SK-N-SH treated with all-trans-retinoic acid at 6 μM for 48 hours (cell line): ENCODE measurements at regions not wholly inside any gene's neighbourhood (a gene's known extent, or its start where the extent isn't known, plus 50 kb on each side); places are given as distances from the start of the nearest gene placed in this dataset.
"Not testable (repeated sequence)": the region's sequence is repeated elsewhere in the genome, so short reads cannot be mapped to it uniquely, and the experiment has no call there.

Source experiments
- ATAC-seq: fragments of 200-7000 bp; cut with Tn5 transposase; 3 replicates; pipeline ENCODE4 v1.9.1; 2020; ENCODE audit warnings: mild to moderate bottlenecking, moderate library complexity
- ARNTL ChIP-seq: fragments of 450-650 bp; formaldehyde crosslinking; IDR thresholded peaks from 2 replicates; pipeline ENCODE4 v1.5.0; 2020; ENCODE audit warnings: low read depth, mild to moderate bottlenecking, moderate library complexity, borderline replicate concordance
- ESRRG ChIP-seq: fragments of 250-450 bp; sonication (Bioruptor Pico); IDR thresholded peaks from 2 replicates; pipeline ENCODE4 v1.6.1; 2021; ENCODE audit warnings: mild to moderate bottlenecking
- ISL1 ChIP-seq: fragments of 250-450 bp; sonication (Bioruptor Pico); IDR thresholded peaks from 2 replicates; pipeline ENCODE4 v2.1.2; 2022; ENCODE audit warnings: mild to moderate bottlenecking, moderate library complexity
- OSR1 ChIP-seq: fragments of 250-450 bp; sonication (Bioruptor Pico); IDR thresholded peaks from 2 replicates; pipeline ENCODE4 v1.8.0; 2022; ENCODE audit warnings: moderate library complexity, mild to moderate bottlenecking, inconsistent platforms
- PPARA ChIP-seq: fragments of 250-450 bp; sonication (Bioruptor Pico); IDR thresholded peaks from 2 replicates; pipeline ENCODE4 v1.5.0; 2020; ENCODE audit warnings: mild to moderate bottlenecking, borderline replicate concordance
- SNAI2 ChIP-seq: fragments of 250-450 bp; sonication (Bioruptor Pico); IDR thresholded peaks from 2 replicates; pipeline ENCODE4 v1.5.0; 2020; ENCODE audit warnings: mild to moderate bottlenecking, moderate library complexity
- TCF4 ChIP-seq: fragments of 250-450 bp; sonication (Bioruptor Pico); IDR thresholded peaks from 2 replicates; pipeline ENCODE4 v1.8.0; 2021; ENCODE audit warnings: mild to moderate bottlenecking, moderate library complexity, borderline replicate concordance
- TOX ChIP-seq: fragments of 250-450 bp; sonication (Bioruptor Pico); IDR thresholded peaks from 2 replicates; pipeline ENCODE4 v1.8.0; 2021; ENCODE audit warnings: mild to moderate bottlenecking, moderate library complexity, borderline replicate concordance
- ZFP30 ChIP-seq: fragments of 450-650 bp; formaldehyde crosslinking; IDR thresholded peaks from 2 replicates; pipeline ENCODE4 v1.5.0; 2022; ENCODE audit warnings: mild to moderate bottlenecking, moderate library complexity
- ZNF70 ChIP-seq: fragments of 450-650 bp; formaldehyde crosslinking; IDR thresholded peaks from 2 replicates; pipeline ENCODE4 v1.5.0; 2020; ENCODE audit warnings: mild to moderate bottlenecking, moderate library complexity
- ZNF8 ChIP-seq: fragments of 450-650 bp; formaldehyde crosslinking; IDR thresholded peaks from 2 replicates; pipeline ENCODE4 v1.5.0; 2020; ENCODE audit warnings: mild to moderate bottlenecking, moderate library complexity
- TF ChIP-seq, protein P1 (sequence below): fragments of 250-450 bp; sonication (Bioruptor Pico); IDR thresholded peaks from 2 replicates; pipeline ENCODE4 v1.5.1; 2020; ENCODE audit warnings: low read depth, mild to moderate bottlenecking, moderate library complexity
- TF ChIP-seq, protein P2 (sequence below): fragments of 250-450 bp; sonication (Bioruptor Pico); IDR thresholded peaks from 2 replicates; pipeline ENCODE4 v1.5.0; 2020; ENCODE audit warnings: mild to moderate bottlenecking, moderate library complexity
- TF ChIP-seq, protein P3 (sequence below): fragments of 250-450 bp; sonication (Bioruptor Pico); IDR thresholded peaks from 2 replicates; pipeline ENCODE4 v1.8.0; 2020; ENCODE audit warnings: mild to moderate bottlenecking, moderate library complexity, borderline replicate concordance

DNA sequence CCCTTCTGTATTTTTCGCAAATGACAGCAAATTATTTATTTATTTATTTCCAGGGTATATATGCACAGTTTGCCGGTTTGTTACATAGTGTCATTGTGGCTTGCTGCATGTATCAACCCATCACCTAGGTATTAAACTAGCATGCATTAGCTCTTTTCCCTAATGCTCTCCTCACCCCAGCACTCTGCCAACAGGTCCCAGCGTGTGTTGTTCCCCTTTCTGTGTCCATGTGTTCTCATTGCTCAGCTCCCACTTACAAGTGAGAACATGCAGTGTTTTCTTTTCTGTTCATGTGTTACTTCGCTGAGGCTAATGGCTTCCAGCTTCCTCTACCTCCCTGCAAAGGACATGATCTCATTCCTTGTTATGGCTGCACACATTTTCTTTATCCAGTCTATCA is 592.3 kb downstream of the TRIB2 start (continued):
- no peak for TF ChIP-seq OSR1 (CRISPR knock-in tag)
- TF ChIP-seq PPARA (CRISPR knock-in tag), result no peak
- TF ChIP-seq, protein P1, sequence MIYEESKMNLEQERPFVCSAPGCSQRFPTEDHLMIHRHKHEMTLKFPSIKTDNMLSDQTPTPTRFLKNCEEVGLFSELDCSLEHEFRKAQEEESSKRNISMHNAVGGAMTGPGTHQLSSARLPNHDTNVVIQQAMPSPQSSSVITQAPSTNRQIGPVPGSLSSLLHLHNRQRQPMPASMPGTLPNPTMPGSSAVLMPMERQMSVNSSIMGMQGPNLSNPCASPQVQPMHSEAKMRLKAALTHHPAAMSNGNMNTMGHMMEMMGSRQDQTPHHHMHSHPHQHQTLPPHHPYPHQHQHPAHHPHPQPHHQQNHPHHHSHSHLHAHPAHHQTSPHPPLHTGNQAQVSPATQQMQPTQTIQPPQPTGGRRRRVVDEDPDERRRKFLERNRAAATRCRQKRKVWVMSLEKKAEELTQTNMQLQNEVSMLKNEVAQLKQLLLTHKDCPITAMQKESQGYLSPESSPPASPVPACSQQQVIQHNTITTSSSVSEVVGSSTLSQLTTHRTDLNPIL (CRISPR knock-in tag), result no peak
- TF ChIP-seq TCF4 (CRISPR knock-in tag), result no peak

DNA sequence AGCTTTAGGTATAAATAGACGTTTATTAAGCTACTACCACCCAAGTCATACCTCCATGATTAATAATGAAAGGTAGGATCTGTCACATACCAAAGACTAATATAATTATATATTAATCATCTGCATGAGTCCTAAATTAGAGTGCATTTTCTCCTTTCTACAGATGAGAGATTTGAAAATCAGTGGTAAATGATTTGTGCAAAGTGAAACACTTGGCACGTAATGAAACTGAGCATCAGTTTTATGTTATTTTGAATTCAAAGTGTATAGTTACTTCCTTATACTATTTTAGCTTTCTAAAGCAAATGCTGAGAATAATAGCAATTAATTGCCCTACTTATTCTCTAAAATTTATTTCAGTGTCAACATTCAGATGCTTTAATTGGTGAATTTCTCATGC is 615.3 kb downstream of the TRIB2 start:
- no peak for ATAC-seq
- TF ChIP-seq OSR1 (CRISPR knock-in tag), result no peak
- TF ChIP-seq, protein P2, sequence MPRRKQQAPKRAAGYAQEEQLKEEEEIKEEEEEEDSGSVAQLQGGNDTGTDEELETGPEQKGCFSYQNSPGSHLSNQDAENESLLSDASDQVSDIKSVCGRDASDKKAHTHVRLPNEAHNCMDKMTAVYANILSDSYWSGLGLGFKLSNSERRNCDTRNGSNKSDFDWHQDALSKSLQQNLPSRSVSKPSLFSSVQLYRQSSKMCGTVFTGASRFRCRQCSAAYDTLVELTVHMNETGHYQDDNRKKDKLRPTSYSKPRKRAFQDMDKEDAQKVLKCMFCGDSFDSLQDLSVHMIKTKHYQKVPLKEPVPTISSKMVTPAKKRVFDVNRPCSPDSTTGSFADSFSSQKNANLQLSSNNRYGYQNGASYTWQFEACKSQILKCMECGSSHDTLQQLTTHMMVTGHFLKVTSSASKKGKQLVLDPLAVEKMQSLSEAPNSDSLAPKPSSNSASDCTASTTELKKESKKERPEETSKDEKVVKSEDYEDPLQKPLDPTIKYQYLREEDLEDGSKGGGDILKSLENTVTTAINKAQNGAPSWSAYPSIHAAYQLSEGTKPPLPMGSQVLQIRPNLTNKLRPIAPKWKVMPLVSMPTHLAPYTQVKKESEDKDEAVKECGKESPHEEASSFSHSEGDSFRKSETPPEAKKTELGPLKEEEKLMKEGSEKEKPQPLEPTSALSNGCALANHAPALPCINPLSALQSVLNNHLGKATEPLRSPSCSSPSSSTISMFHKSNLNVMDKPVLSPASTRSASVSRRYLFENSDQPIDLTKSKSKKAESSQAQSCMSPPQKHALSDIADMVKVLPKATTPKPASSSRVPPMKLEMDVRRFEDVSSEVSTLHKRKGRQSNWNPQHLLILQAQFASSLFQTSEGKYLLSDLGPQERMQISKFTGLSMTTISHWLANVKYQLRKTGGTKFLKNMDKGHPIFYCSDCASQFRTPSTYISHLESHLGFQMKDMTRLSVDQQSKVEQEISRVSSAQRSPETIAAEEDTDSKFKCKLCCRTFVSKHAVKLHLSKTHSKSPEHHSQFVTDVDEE (CRISPR knock-in tag), result no peak
- TF ChIP-seq ZNF8, result no peak
- TF ChIP-seq ISL1, result no peak
- TF ChIP-seq, protein P3, sequence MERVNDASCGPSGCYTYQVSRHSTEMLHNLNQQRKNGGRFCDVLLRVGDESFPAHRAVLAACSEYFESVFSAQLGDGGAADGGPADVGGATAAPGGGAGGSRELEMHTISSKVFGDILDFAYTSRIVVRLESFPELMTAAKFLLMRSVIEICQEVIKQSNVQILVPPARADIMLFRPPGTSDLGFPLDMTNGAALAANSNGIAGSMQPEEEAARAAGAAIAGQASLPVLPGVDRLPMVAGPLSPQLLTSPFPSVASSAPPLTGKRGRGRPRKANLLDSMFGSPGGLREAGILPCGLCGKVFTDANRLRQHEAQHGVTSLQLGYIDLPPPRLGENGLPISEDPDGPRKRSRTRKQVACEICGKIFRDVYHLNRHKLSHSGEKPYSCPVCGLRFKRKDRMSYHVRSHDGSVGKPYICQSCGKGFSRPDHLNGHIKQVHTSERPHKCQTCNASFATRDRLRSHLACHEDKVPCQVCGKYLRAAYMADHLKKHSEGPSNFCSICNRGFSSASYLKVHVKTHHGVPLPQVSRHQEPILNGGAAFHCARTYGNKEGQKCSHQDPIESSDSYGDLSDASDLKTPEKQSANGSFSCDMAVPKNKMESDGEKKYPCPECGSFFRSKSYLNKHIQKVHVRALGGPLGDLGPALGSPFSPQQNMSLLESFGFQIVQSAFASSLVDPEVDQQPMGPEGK (CRISPR knock-in tag), result no peak
- TF ChIP-seq, protein P1 (CRISPR knock-in tag), result no peak

DNA sequence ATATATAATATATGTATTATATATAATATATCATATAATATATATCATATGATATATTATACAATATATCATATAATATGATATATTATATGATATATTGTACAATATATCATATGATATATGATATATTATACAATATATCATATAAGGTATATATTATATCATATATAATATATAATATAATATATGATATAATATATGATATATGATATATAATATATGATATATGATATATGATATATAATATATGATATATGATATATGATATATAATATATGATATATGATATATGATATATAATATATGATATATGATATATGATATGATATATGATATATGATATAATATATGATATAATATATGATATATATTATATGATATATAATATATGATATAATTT is 617.3 kb downstream of the TRIB2 start:
- ATAC-seq, result not testable (repeated sequence)

DNA sequence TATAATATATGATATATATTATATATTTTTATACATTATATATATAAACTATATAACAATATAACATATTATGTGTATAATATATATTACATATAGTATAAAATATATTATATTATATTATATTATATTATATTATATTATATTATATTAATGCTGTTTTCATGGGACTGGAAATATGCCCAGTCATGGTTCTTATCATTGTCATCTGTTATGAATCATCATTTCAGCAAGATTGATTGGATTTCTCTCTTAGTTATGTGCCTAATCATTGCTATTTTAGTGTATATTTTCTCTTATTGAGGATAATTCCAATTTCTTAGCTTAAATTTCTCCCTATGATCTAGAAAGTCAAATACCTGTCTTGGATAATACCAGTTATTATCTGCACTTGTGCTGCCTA is 617.8 kb downstream of the TRIB2 start:
- TF ChIP-seq, protein P3 (CRISPR knock-in tag), result no peak
- TF ChIP-seq ESRRG (CRISPR knock-in tag) (no peak), ZNF70 (CRISPR knock-in tag) (no peak), OSR1 (CRISPR knock-in tag) (no peak), ARNTL (CRISPR knock-in tag) (no peak), TOX (CRISPR knock-in tag) (no peak), ZFP30 (CRISPR knock-in tag) (no peak), TCF4 (CRISPR knock-in tag) (no peak), SNAI2 (no peak)
- TF ChIP-seq, protein P1 (CRISPR knock-in tag), result no peak
- ATAC-seq, result no peak
